Esophagus squamous epithelium (tissue), 4 donors: ENCODE measurements at regions not wholly inside any gene's neighbourhood (a gene's known extent, or its start where the extent isn't known, plus 50 kb on each side); places are given as distances from the start of the nearest gene placed in this dataset.

ENCODE experiments used
- CTCF ChIP-seq, 6 experiments: fragments of 450-650 bp in 4 of 6; fragments of 200-600 bp in 2 of 6; sonication (generic) in 2 of 6; IDR thresholded peaks; one replicate each; pipeline ENCODE4 v1.5.1; 2016 to 2019; ENCODE audit warnings: antibody characterized with exemption in 6 of 6, mild to moderate bottlenecking in 4 of 6, moderate library complexity in 4 of 6
- POLR2A ChIP-seq, 4 donors: fragments of 450-650 bp; IDR thresholded peaks; one replicate each; pipeline ENCODE4 v1.6.1; 2017; ENCODE audit warnings: antibody characterized with exemption in 4 of 4, mild to moderate bottlenecking in 4 of 4, moderate library complexity in 3 of 4

- TF ChIP-seq CTCF (IDR thresholded peaks at IDR 0.05) (no peak), POLR2A (IDR thresholded peaks at IDR 0.05) (no peak)
Measured at GRCh38 chr14:98966475-98967162, 305.4 kb downstream of the BCL11B start.
